HEK293T (cell line): ENCODE measurements at regions not wholly inside any gene's neighbourhood (a gene's known extent, or its start where the extent isn't known, plus 50 kb on each side); places are given as distances from the start of the nearest gene placed in this dataset.

Source experiments
- ARNT ChIP-seq: fragments of 450-650 bp; IDR thresholded peaks from 2 replicates; pipeline ENCODE4 v1.6.1; 2017; ENCODE audit warnings: mild to moderate bottlenecking
- BHLHE40 ChIP-seq: fragments of 450-650 bp; IDR thresholded peaks from 2 replicates; pipeline ENCODE4 v1.6.1; 2016; ENCODE audit warnings: mild to moderate bottlenecking, moderate library complexity, borderline replicate concordance
- CTBP1 ChIP-seq: fragments of 450-650 bp; IDR thresholded peaks from 2 replicates; pipeline ENCODE4 v1.6.1; 2016; ENCODE audit warnings: borderline replicate concordance
- ELF4 ChIP-seq: fragments of 450-650 bp; IDR thresholded peaks from 2 replicates; pipeline ENCODE4 v1.6.1; 2017; ENCODE audit warnings: antibody characterized with exemption
- FOXA1 ChIP-seq: fragments of 450-650 bp; IDR thresholded peaks from 2 replicates; pipeline ENCODE4 v1.6.1; 2016; ENCODE audit warnings: mild to moderate bottlenecking
- FOXK2 ChIP-seq: fragments of 450-650 bp; IDR thresholded peaks from 2 replicates; pipeline ENCODE4 v1.6.1; 2016; ENCODE audit warnings: mild to moderate bottlenecking
- FOXM1 ChIP-seq: fragments of 450-650 bp; IDR thresholded peaks from 2 replicates; pipeline ENCODE4 v1.6.1; 2017; ENCODE audit warnings: mild to moderate bottlenecking, borderline replicate concordance
- HDGF ChIP-seq: fragments of 450-650 bp; IDR thresholded peaks from 2 replicates; pipeline ENCODE4 v1.6.1; 2017; ENCODE audit warnings: antibody characterized with exemption, borderline replicate concordance
- L3MBTL2 ChIP-seq: fragments of 450-650 bp; conservative IDR thresholded peaks from 2 replicates; pipeline ENCODE4 v1.6.1; 2016; ENCODE audit warnings: mild to moderate bottlenecking
- LEF1 ChIP-seq: fragments of 450-650 bp; IDR thresholded peaks from 2 replicates; pipeline ENCODE4 v1.6.1; 2017; ENCODE audit warnings: mild to moderate bottlenecking, borderline replicate concordance
- NFRKB ChIP-seq: fragments of 450-650 bp; IDR thresholded peaks from 2 replicates; pipeline ENCODE4 v1.6.1; 2016; ENCODE audit warnings: mild to moderate bottlenecking, moderate library complexity
- SP1 ChIP-seq: fragments of 450-650 bp; IDR thresholded peaks from 2 replicates; pipeline ENCODE4 v1.6.1; 2017
- SUZ12 ChIP-seq: fragments of 450-650 bp; IDR thresholded peaks from 2 replicates; pipeline ENCODE4 v1.6.1; 2016; ENCODE audit warnings: mild to moderate bottlenecking
- ZNF384 ChIP-seq: fragments of 450-650 bp; IDR thresholded peaks from 2 replicates; pipeline ENCODE4 v1.6.1; 2016

DNA sequence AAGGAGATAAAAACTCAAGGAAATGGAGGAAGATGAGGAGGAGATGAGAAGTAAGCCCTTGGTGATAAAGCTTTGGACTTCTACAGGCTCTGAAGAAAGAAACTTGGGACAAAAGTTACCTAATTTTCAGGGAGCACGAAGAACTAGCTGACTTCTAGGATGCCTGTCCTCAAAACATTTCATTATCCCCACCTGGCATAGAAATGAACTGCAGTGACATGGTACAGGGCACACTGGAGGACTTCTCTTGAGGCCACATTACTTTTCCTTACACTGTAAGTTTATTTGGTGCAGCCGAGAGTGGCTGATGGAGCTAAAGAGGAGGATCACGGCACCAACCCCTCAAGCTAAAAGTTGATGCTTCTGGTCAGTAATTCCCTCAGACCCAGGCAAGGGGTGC is 269.5 kb upstream of the MSX2 start:
- TF ChIP-seq NFRKB (no peak), SUZ12 (no peak), ARNT (no peak), CTBP1 (no peak), BHLHE40 (no peak), FOXK2 (no peak), FOXM1 (no peak), HDGF (no peak), SP1 (no peak), LEF1 (no peak), ZNF384 (no peak), ELF4 (no peak), L3MBTL2 (no peak), FOXA1 (no peak)
